ENCODE measurements at regions not wholly inside any gene's neighbourhood (a gene's known extent, or its start where the extent isn't known, plus 50 kb on each side); places are given as distances from the start of the nearest gene placed in this dataset.

- POLR2A ChIA-PET: no interaction called here
- DNase-seq (ENCODE audit: low read depth, low spot score) (no peak), ATAC-seq (no peak)
- Histone ChIP-seq H4K20me1 (ENCODE audit: insufficient read depth) (no peaks in the 10 kb centered on the region), H3K79me2 (ENCODE audit: insufficient read depth, low read length) (no peaks in the 10 kb centered on the region), H3K4me1 (ENCODE audit: control insufficient read depth in 1 of 2, insufficient read depth in 2 of 2, low read length in 2 of 2) (no peaks in the 10 kb centered on the region), H3K9ac (ENCODE audit: low read length) (no peak overlapping the region), H3K4me3 (replicated peaks in 1 of 2; ENCODE audit: low read depth in 1 of 2, low read length in 2 of 2) (no peak overlapping the region), H2AFZ (ENCODE audit: low read depth, low read length, poor library complexity, severe bottlenecking) (no peak overlapping the region), H3K4me2 (ENCODE audit: low read length) (no peak overlapping the region), H3K27me3 (ENCODE audit: insufficient read depth, low read length) (no peaks in the 10 kb centered on the region), H3K9me2 (ENCODE audit: insufficient read depth) (no peaks in the 10 kb centered on the region), H3K27ac (ENCODE audit: low read depth, low read length) (no peak overlapping the region), H3K9me3 (ENCODE audit: control insufficient read depth in 1 of 2, insufficient read depth in 1 of 2, low read depth in 1 of 2, low read length in 2 of 2) (no peaks in the 10 kb centered on the region), H3K36me3 (ENCODE audit: control insufficient read depth in 1 of 2, insufficient read depth in 2 of 2, low read length in 2 of 2) (no peaks in the 10 kb centered on the region)
- RAD21 ChIA-PET (ENCODE audit: low non-redundant PET in 1 of 2, low total read pairs in 2 of 2, uncharacterized antibody in 2 of 2, unreplicated experiment in 2 of 2): no interaction called here
- no TSS peak for BruUV-seq (replicated peaks)
- CTCF ChIA-PET: no interaction called here
- intact Hi-C loops (cut with micrococcal nuclease): no loop called here
- no peak for TF ChIP-seq ELF1 (IDR thresholded peaks at IDR 0.05; ENCODE audit: borderline replicate concordance, low read depth)
- TF ChIP-seq CTCF (IDR thresholded peaks at IDR 0.05 in 2 of 3, conservative IDR thresholded peaks at IDR 0.05 in 1 of 3; ENCODE audit: borderline replicate concordance in 1 of 3, insufficient read depth in 1 of 3, low read depth in 2 of 3, low read length in 2 of 3): no peak
- no peak for TF ChIP-seq TCF7L2 (IDR thresholded peaks at IDR 0.05; ENCODE audit: borderline replicate concordance, extremely low read depth, insufficient read depth, insufficient read length)
- no peak for TF ChIP-seq FOSL1 (IDR thresholded peaks at IDR 0.05; ENCODE audit: low read depth)
- no peak for TF ChIP-seq ZBTB33 (IDR thresholded peaks at IDR 0.05; ENCODE audit: extremely low read depth, insufficient replicate concordance, low read length)
- TF ChIP-seq MAX (IDR thresholded peaks at IDR 0.05): no peak
- TF ChIP-seq POLR2AphosphoS5 (IDR thresholded peaks at IDR 0.05; ENCODE audit: low read depth, low read length): no peak
- no peak for TF ChIP-seq SP1 (IDR thresholded peaks at IDR 0.05; ENCODE audit: low read depth)
- no peak for TF ChIP-seq EGR1 (IDR thresholded peaks at IDR 0.05; ENCODE audit: low read depth)
- TF ChIP-seq EZH2phosphoT487 (IDR thresholded peaks at IDR 0.05; ENCODE audit: borderline replicate concordance): no peak
- TF ChIP-seq RAD21 (IDR thresholded peaks at IDR 0.05; ENCODE audit: low read depth): no peak
- no peak for TF ChIP-seq EZH2 (IDR thresholded peaks at IDR 0.05)
- TF ChIP-seq REST (IDR thresholded peaks at IDR 0.05; ENCODE audit: low read depth): no peak
Observed at GRCh38 chr4:107261241-107261874, 225.2 kb upstream of the DKK2 start.
